Sigmoid colon (tissue), 4 donors: ENCODE measurements at regions not wholly inside any gene's neighbourhood (a gene's known extent, or its start where the extent isn't known, plus 50 kb on each side); places are given as distances from the start of the nearest gene placed in this dataset.

ENCODE experiments used
- CTCF ChIP-seq, 4 experiments: fragments of 450-650 bp in 3 of 4; fragments of 200-600 bp in 1 of 4; IDR thresholded peaks; one replicate each; pipeline ENCODE4 v1.5.1; 2016 to 2019; ENCODE audit warnings: antibody characterized with exemption in 4 of 4, mild to moderate bottlenecking in 3 of 4, moderate library complexity in 2 of 4
- POLR2A ChIP-seq, 2 donors: fragments of 450-650 bp; IDR thresholded peaks; one replicate each; pipeline ENCODE4 v1.6.1; 2016; ENCODE audit warnings: antibody characterized with exemption in 2 of 2, mild to moderate bottlenecking in 2 of 2, moderate library complexity in 2 of 2
- POLR2AphosphoS5 ChIP-seq, 4 donors: sonication (generic); formaldehyde crosslinking; IDR thresholded peaks; one replicate each; pipeline ENCODE4 v1.6.1; 2017; ENCODE audit warnings: antibody characterized with exemption in 4 of 4

GRCh38 chr12:41940571-41940970 lies 204.1 kb downstream of the GXYLT1 start:
- TF ChIP-seq CTCF (IDR thresholded peaks at IDR 0.05) (no peak), POLR2A (IDR thresholded peaks at IDR 0.05) (no peak), POLR2AphosphoS5 (IDR thresholded peaks at IDR 0.05) (no peak)
